ENCODE measurements at regions not wholly inside any gene's neighbourhood (a gene's known extent, or its start where the extent isn't known, plus 50 kb on each side); places are given as distances from the start of the nearest gene placed in this dataset.

GRCh38 chr6:48243071-48243470 is 132.1 kb upstream of the PTCHD4 start:
- Mint-ChIP-seq H3K9me3 (ENCODE audit: unreplicated experiment) (no peaks in the 10 kb centered on the region), H3K4me1 (ENCODE audit: unreplicated experiment) (no peaks in the 10 kb centered on the region), H3K27me3 (ENCODE audit: unreplicated experiment) (no peaks in the 10 kb centered on the region), H3K27ac (ENCODE audit: unreplicated experiment) (no peak overlapping the region), H3K4me3 (ENCODE audit: unreplicated experiment) (no peak overlapping the region), H3K36me3 (ENCODE audit: unreplicated experiment) (no peaks in the 10 kb centered on the region)
- TF ChIP-seq, protein P1, sequence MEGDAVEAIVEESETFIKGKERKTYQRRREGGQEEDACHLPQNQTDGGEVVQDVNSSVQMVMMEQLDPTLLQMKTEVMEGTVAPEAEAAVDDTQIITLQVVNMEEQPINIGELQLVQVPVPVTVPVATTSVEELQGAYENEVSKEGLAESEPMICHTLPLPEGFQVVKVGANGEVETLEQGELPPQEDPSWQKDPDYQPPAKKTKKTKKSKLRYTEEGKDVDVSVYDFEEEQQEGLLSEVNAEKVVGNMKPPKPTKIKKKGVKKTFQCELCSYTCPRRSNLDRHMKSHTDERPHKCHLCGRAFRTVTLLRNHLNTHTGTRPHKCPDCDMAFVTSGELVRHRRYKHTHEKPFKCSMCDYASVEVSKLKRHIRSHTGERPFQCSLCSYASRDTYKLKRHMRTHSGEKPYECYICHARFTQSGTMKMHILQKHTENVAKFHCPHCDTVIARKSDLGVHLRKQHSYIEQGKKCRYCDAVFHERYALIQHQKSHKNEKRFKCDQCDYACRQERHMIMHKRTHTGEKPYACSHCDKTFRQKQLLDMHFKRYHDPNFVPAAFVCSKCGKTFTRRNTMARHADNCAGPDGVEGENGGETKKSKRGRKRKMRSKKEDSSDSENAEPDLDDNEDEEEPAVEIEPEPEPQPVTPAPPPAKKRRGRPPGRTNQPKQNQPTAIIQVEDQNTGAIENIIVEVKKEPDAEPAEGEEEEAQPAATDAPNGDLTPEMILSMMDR (IDR thresholded peaks at IDR 0.05): no peak
- no peak for DNase-seq (ENCODE audit: extremely low spot score, unreplicated experiment)

- Mint-ChIP-seq H3K27me3 (ENCODE audit: unreplicated experiment) (no peaks in the 10 kb centered on the region), H3K4me3 (ENCODE audit: unreplicated experiment) (no peak overlapping the region), H3K4me1 (ENCODE audit: unreplicated experiment) (no peaks in the 10 kb centered on the region), H3K9me3 (ENCODE audit: unreplicated experiment) (peaks cover 25% of the 10 kb centered on the region), H3K36me3 (ENCODE audit: unreplicated experiment) (peaks cover 14% of the 10 kb centered on the region), H3K27ac (ENCODE audit: unreplicated experiment) (no peak overlapping the region)
- TF ChIP-seq, protein P1 (IDR thresholded peaks at IDR 0.05): no peak
- DNase-seq (ENCODE audit: extremely low spot score, unreplicated experiment): no peak
These were observed 129.3 kb upstream of the PTCHD4 start for GRCh38 chr6:48240287-48240686.

GRCh38 chr6:48236375-48236774 is 125.4 kb upstream of the PTCHD4 start:
- TF ChIP-seq, protein P1 (IDR thresholded peaks at IDR 0.05): no peak
- H3K9me3 Mint-ChIP-seq (ENCODE audit: unreplicated experiment): peaks cover 30% of the 10 kb centered on the region
- H3K4me1 Mint-ChIP-seq (ENCODE audit: unreplicated experiment): no peaks in the 10 kb centered on the region
- peaks cover 15% of the 10 kb centered on the region for H3K36me3 Mint-ChIP-seq (ENCODE audit: unreplicated experiment)
- no peak overlapping the region for H3K4me3 Mint-ChIP-seq (ENCODE audit: unreplicated experiment)
- no peak for DNase-seq (ENCODE audit: extremely low spot score, unreplicated experiment)
- no peak overlapping the region for H3K27ac Mint-ChIP-seq (ENCODE audit: unreplicated experiment)
- H3K27me3 Mint-ChIP-seq (ENCODE audit: unreplicated experiment): no peaks in the 10 kb centered on the region

- H3K27me3 Mint-ChIP-seq (ENCODE audit: unreplicated experiment): no peaks in the 10 kb centered on the region
- DNase-seq (ENCODE audit: extremely low spot score, unreplicated experiment): no peak
- no peaks in the 10 kb centered on the region for H3K4me1 Mint-ChIP-seq (ENCODE audit: unreplicated experiment)
- peaks cover 15% of the 10 kb centered on the region for H3K36me3 Mint-ChIP-seq (ENCODE audit: unreplicated experiment)
- no peak overlapping the region for H3K27ac Mint-ChIP-seq (ENCODE audit: unreplicated experiment)
- peaks cover 30% of the 10 kb centered on the region for H3K9me3 Mint-ChIP-seq (ENCODE audit: unreplicated experiment)
- H3K4me3 Mint-ChIP-seq (ENCODE audit: unreplicated experiment): no peak overlapping the region
- TF ChIP-seq, protein P1 (IDR thresholded peaks at IDR 0.05): no peak
These were observed 122.1 kb upstream of the PTCHD4 start for GRCh38 chr6:48233063-48233462.

DNA sequence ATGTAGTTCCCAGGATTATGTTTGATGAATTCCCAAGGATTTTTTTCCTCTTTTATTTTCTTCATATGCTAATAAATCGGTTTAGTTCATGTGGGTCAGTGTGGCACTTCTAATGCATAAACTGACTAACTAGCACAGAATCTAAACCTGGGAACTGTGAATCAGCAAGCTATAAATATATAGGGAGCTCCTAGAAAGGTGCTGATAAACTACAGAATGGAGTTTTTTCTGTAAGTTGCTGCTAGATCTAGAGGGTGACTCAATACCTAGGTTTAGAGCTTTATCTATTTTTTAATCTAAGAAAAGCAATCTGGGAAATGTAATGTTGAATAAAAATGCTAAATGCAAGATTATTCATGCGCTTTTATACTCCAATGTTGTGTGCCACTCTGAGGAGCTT is 118.8 kb upstream of the PTCHD4 start:
- TF ChIP-seq, protein P1 (IDR thresholded peaks at IDR 0.05): no peak
- Mint-ChIP-seq H3K27me3 (ENCODE audit: unreplicated experiment) (no peaks in the 10 kb centered on the region), H3K9me3 (ENCODE audit: unreplicated experiment) (peaks cover 2% of the 10 kb centered on the region), H3K36me3 (ENCODE audit: unreplicated experiment) (no peaks in the 10 kb centered on the region), H3K27ac (ENCODE audit: unreplicated experiment) (no peak overlapping the region), H3K4me1 (ENCODE audit: unreplicated experiment) (no peaks in the 10 kb centered on the region), H3K4me3 (ENCODE audit: unreplicated experiment) (no peak overlapping the region)
- DNase-seq (ENCODE audit: extremely low spot score, unreplicated experiment): no peak
